Neural progenitor cell (in vitro differentiated cells): ENCODE measurements at regions not wholly inside any gene's neighbourhood (a gene's known extent, or its start where the extent isn't known, plus 50 kb on each side); places are given as distances from the start of the nearest gene placed in this dataset.

Source experiments
- EZH2 ChIP-seq: fragments of 200-600 bp; sonication (generic); IDR thresholded peaks from 2 replicates; pipeline ENCODE4 v1.6.1; 2017; ENCODE audit warnings: antibody characterized with exemption, mild to moderate bottlenecking, moderate library complexity
- EZH2phosphoT487 ChIP-seq: fragments of 200-600 bp; sonication (generic); IDR thresholded peaks from 2 replicates; pipeline ENCODE4 v1.6.1; 2017; ENCODE audit warnings: antibody characterized with exemption
- TF ChIP-seq, protein P1 (sequence below): fragments of 200-600 bp; sonication (generic); IDR thresholded peaks from 2 replicates; pipeline ENCODE4 v1.5.1; 2017; ENCODE audit warnings: antibody characterized with exemption, mild to moderate bottlenecking

DNA sequence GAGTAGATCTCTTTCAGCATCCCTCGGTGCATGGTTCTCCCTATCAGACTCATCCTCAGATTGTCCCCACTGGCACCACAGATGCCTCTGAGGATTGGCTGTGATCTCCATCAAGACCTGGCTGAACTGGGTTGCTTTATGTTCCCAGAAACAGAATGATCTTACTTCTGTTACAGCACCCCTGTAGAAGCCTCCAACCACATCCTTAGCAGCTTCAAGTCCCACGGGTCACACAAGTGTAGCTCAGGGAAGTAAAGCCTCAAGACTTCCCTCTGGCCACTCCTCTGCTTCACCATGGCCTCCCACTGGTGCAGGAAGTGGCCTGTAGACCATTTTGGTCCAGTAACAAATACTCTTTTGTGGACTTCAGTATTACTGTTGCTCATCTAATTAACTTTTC, 566.4 kb upstream of the SUCLG2 start:
- TF ChIP-seq, protein P1, sequence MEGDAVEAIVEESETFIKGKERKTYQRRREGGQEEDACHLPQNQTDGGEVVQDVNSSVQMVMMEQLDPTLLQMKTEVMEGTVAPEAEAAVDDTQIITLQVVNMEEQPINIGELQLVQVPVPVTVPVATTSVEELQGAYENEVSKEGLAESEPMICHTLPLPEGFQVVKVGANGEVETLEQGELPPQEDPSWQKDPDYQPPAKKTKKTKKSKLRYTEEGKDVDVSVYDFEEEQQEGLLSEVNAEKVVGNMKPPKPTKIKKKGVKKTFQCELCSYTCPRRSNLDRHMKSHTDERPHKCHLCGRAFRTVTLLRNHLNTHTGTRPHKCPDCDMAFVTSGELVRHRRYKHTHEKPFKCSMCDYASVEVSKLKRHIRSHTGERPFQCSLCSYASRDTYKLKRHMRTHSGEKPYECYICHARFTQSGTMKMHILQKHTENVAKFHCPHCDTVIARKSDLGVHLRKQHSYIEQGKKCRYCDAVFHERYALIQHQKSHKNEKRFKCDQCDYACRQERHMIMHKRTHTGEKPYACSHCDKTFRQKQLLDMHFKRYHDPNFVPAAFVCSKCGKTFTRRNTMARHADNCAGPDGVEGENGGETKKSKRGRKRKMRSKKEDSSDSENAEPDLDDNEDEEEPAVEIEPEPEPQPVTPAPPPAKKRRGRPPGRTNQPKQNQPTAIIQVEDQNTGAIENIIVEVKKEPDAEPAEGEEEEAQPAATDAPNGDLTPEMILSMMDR, result no peak
- TF ChIP-seq EZH2, result no peak
- no peak for TF ChIP-seq EZH2phosphoT487
